Right atrium auricular region (tissue), 2 donors: ENCODE measurements at regions not wholly inside any gene's neighbourhood (a gene's known extent, or its start where the extent isn't known, plus 50 kb on each side); places are given as distances from the start of the nearest gene placed in this dataset.
A peak's percentile ranks its signal among the peaks of the same experiment; 100 is the strongest.

Experiments used
- DNase-seq: peaks from one replicate; pipeline ENCODE4 v3.0.0-alpha.2; 2019; ENCODE audit warnings: low spot score
- H3K27ac ChIP-seq, 2 donors: fragments of 200-600 bp; sonication (generic); 1 replicate in 1 of 2; 2 replicates in 1 of 2; pipeline ENCODE4 v1.5.1; 2016 to 2019
- H3K27me3 ChIP-seq, 2 donors: fragments of 200-600 bp; sonication (generic); one replicate each; pipeline versions ENCODE4 v1.5.1 to v1.6.0; 2017 to 2019
- H3K36me3 ChIP-seq: fragments of 200-600 bp; sonication (generic); one replicate; pipeline ENCODE4 v1.5.1; 2016
- H3K4me1 ChIP-seq, 2 donors: fragments of 200-600 bp; sonication (generic); one replicate each; pipeline versions ENCODE4 v1.5.1 to v1.6.0; 2017 to 2019
- H3K4me3 ChIP-seq, 2 donors: fragments of 200-600 bp; sonication (generic); 1 replicate in 1 of 2; 2 replicates in 1 of 2; pipeline ENCODE4 v1.5.1; 2017 to 2019; ENCODE audit warnings: mild to moderate bottlenecking in 1 of 2, moderate library complexity in 1 of 2
- H3K9me3 ChIP-seq, 2 donors: fragments of 200-600 bp; sonication (generic); one replicate each; pipeline ENCODE4 v1.5.1; 2019
- CTCF ChIP-seq, 2 donors: fragments of 200-600 bp; sonication (generic); IDR thresholded peaks; one replicate each; pipeline ENCODE4 v1.5.1; 2019; ENCODE audit warnings: antibody characterized with exemption in 2 of 2

- no peaks in the 10 kb centered on the region for H3K9me3 ChIP-seq
- peak overlapping the region; percentile 69 to 87 for H3K27ac ChIP-seq
- H3K36me3 ChIP-seq: no peaks in the 10 kb centered on the region
- H3K27me3 ChIP-seq: no peaks in the 10 kb centered on the region
- H3K4me1 ChIP-seq: peaks cover 0 to 20% of the 10 kb centered on the region in 2 donors
- DNase-seq: no peak
- H3K4me3 ChIP-seq: peak overlapping the region in 1 of 2 donors; percentile 2
- TF ChIP-seq CTCF (IDR thresholded peaks at IDR 0.05): no peak
Observed at GRCh38 chr2:101558740-101559525, 84.0 kb upstream of the RFX8 start.

- no peaks in the 10 kb centered on the region for H3K9me3 ChIP-seq
- H3K27me3 ChIP-seq: no peaks in the 10 kb centered on the region
- H3K4me3 ChIP-seq: no peak overlapping the region
- H3K4me1 ChIP-seq: peaks cover 0 to 20% of the 10 kb centered on the region in 2 donors
- DNase-seq: no peak
- no peak overlapping the region for H3K27ac ChIP-seq
- no peak for TF ChIP-seq CTCF (IDR thresholded peaks at IDR 0.05)
- H3K36me3 ChIP-seq: no peaks in the 10 kb centered on the region
Observed at GRCh38 chr2:101556033-101556459, 81.1 kb upstream of the RFX8 start.

GRCh38 chr2:101551336-101551888, 76.5 kb upstream of the RFX8 start:
- DNase-seq: no peak
- Histone ChIP-seq H3K4me3 (no peak overlapping the region), H3K27ac (no peak overlapping the region), H3K9me3 (no peaks in the 10 kb centered on the region), H3K27me3 (no peaks in the 10 kb centered on the region), H3K36me3 (no peaks in the 10 kb centered on the region), H3K4me1 (no peaks in the 10 kb centered on the region)
- TF ChIP-seq CTCF (IDR thresholded peaks at IDR 0.05): no peak

- DNase-seq: no peak
- H3K27me3 ChIP-seq: no peaks in the 10 kb centered on the region
- H3K4me1 ChIP-seq: no peaks in the 10 kb centered on the region
- no peak overlapping the region for H3K27ac ChIP-seq
- no peak for TF ChIP-seq CTCF (IDR thresholded peaks at IDR 0.05)
- no peaks in the 10 kb centered on the region for H3K9me3 ChIP-seq
- H3K36me3 ChIP-seq: no peaks in the 10 kb centered on the region
- H3K4me3 ChIP-seq: no peak overlapping the region
Observed at GRCh38 chr2:101550555-101550954, 75.6 kb upstream of the RFX8 start.

GRCh38 chr2:101549371-101549770, 74.5 kb upstream of the RFX8 start:
- H3K27me3 ChIP-seq: no peaks in the 10 kb centered on the region
- no peak overlapping the region for H3K4me3 ChIP-seq
- H3K27ac ChIP-seq: no peak overlapping the region
- no peaks in the 10 kb centered on the region for H3K36me3 ChIP-seq
- TF ChIP-seq CTCF (IDR thresholded peaks at IDR 0.05): no peak
- no peak for DNase-seq
- H3K9me3 ChIP-seq: no peaks in the 10 kb centered on the region
- no peaks in the 10 kb centered on the region for H3K4me1 ChIP-seq
